Mononuclear cell (primary cell): ENCODE measurements at regions not wholly inside any gene's neighbourhood (a gene's known extent, or its start where the extent isn't known, plus 50 kb on each side); places are given as distances from the start of the nearest gene placed in this dataset.

Source experiments
- H3K27me3 ChIP-seq: 2 replicates; pipeline ENCODE4 v1.6.0; 2011; ENCODE audit warnings: low read length, control low read depth; ENCODE audit not compliant: insufficient read depth
- H3K4me1 ChIP-seq: 2 replicates; pipeline ENCODE4 v1.5.1; 2011; ENCODE audit warnings: mild to moderate bottlenecking, low read length, control low read depth; ENCODE audit not compliant: insufficient read depth
- H3K4me3 ChIP-seq: 2 replicates; pipeline ENCODE4 v1.5.1; 2011; ENCODE audit warnings: mild to moderate bottlenecking, low read length, moderate library complexity
- H3K9me3 ChIP-seq: 2 replicates; pipeline ENCODE4 v1.5.1; 2011; ENCODE audit warnings: low read depth, mild to moderate bottlenecking, control low read depth, low read length

- no peaks in the 10 kb centered on the region for H3K9me3 ChIP-seq
- H3K27me3 ChIP-seq: peaks cover 4% of the 10 kb centered on the region
- H3K4me3 ChIP-seq: no peak overlapping the region
- no peaks in the 10 kb centered on the region for H3K4me1 ChIP-seq
Observed at GRCh38 chr11:19480540-19480939, 232.1 kb upstream of the NAV2 start.

- Histone ChIP-seq H3K9me3 (no peaks in the 10 kb centered on the region), H3K27me3 (peaks cover 4% of the 10 kb centered on the region), H3K4me3 (no peak overlapping the region), H3K4me1 (no peaks in the 10 kb centered on the region)
Observed at GRCh38 chr11:19478891-19479290, 233.7 kb upstream of the NAV2 start.

- H3K27me3 ChIP-seq: peaks cover 4% of the 10 kb centered on the region
Observed at GRCh38 chr11:19474954-19475721, 234.4 kb upstream of the E2F8 start.

GRCh38 chr11:19474211-19474610, 233.5 kb upstream of the E2F8 start:
- Histone ChIP-seq H3K4me3 (no peak overlapping the region), H3K4me1 (no peaks in the 10 kb centered on the region), H3K9me3 (no peaks in the 10 kb centered on the region), H3K27me3 (peaks cover 4% of the 10 kb centered on the region)

More at GRCh38 chr11:19474954-19475721, 234.4 kb upstream of the E2F8 start:
- Histone ChIP-seq H3K4me1 (no peaks in the 10 kb centered on the region), H3K9me3 (no peaks in the 10 kb centered on the region), H3K4me3 (no peak overlapping the region)

- Histone ChIP-seq H3K9me3 (no peaks in the 10 kb centered on the region), H3K4me3 (no peak overlapping the region), H3K4me1 (no peaks in the 10 kb centered on the region), H3K27me3 (peaks cover 4% of the 10 kb centered on the region)
Observed at GRCh38 chr11:19472679-19473078, 231.9 kb upstream of the E2F8 start.

- H3K4me3 ChIP-seq: no peak overlapping the region
- H3K4me1 ChIP-seq: no peaks in the 10 kb centered on the region
- no peaks in the 10 kb centered on the region for H3K27me3 ChIP-seq
- no peaks in the 10 kb centered on the region for H3K9me3 ChIP-seq
Observed at GRCh38 chr11:19467904-19468303, 227.2 kb upstream of the E2F8 start.

GRCh38 chr11:19466314-19466713, 225.6 kb upstream of the E2F8 start:
- Histone ChIP-seq H3K9me3 (no peaks in the 10 kb centered on the region), H3K4me1 (no peaks in the 10 kb centered on the region), H3K4me3 (no peak overlapping the region), H3K27me3 (no peaks in the 10 kb centered on the region)

GRCh38 chr11:19463976-19464375, 223.2 kb upstream of the E2F8 start:
- no peaks in the 10 kb centered on the region for H3K9me3 ChIP-seq
- H3K27me3 ChIP-seq: no peaks in the 10 kb centered on the region
- H3K4me1 ChIP-seq: no peaks in the 10 kb centered on the region
- no peak overlapping the region for H3K4me3 ChIP-seq

- H3K27me3 ChIP-seq: no peaks in the 10 kb centered on the region
- H3K4me1 ChIP-seq: no peaks in the 10 kb centered on the region
- no peaks in the 10 kb centered on the region for H3K9me3 ChIP-seq
- no peak overlapping the region for H3K4me3 ChIP-seq
Observed at GRCh38 chr11:19460718-19461405, 220.1 kb upstream of the E2F8 start.

GRCh38 chr11:19459240-19459639, 218.5 kb upstream of the E2F8 start:
- Histone ChIP-seq H3K9me3 (no peaks in the 10 kb centered on the region), H3K4me1 (no peaks in the 10 kb centered on the region), H3K27me3 (no peaks in the 10 kb centered on the region), H3K4me3 (no peak overlapping the region)

- Histone ChIP-seq H3K9me3 (no peaks in the 10 kb centered on the region), H3K4me1 (no peaks in the 10 kb centered on the region), H3K4me3 (no peak overlapping the region), H3K27me3 (no peaks in the 10 kb centered on the region)
Observed at GRCh38 chr11:19458721-19459120, 218.0 kb upstream of the E2F8 start.

GRCh38 chr11:19458231-19458630, 217.5 kb upstream of the E2F8 start:
- no peaks in the 10 kb centered on the region for H3K9me3 ChIP-seq
- H3K4me3 ChIP-seq: no peak overlapping the region
- no peaks in the 10 kb centered on the region for H3K27me3 ChIP-seq
- no peaks in the 10 kb centered on the region for H3K4me1 ChIP-seq

- H3K4me3 ChIP-seq: no peak overlapping the region
- no peaks in the 10 kb centered on the region for H3K4me1 ChIP-seq
- no peaks in the 10 kb centered on the region for H3K27me3 ChIP-seq
- H3K9me3 ChIP-seq: no peaks in the 10 kb centered on the region
Observed at GRCh38 chr11:19455731-19456130, 215.0 kb upstream of the E2F8 start.

GRCh38 chr11:19453651-19454257, 213.0 kb upstream of the E2F8 start:
- no peak overlapping the region for H3K4me3 ChIP-seq
- H3K27me3 ChIP-seq: no peaks in the 10 kb centered on the region
- H3K4me1 ChIP-seq: no peaks in the 10 kb centered on the region
- H3K9me3 ChIP-seq: no peaks in the 10 kb centered on the region

GRCh38 chr11:19451609-19452008, 210.9 kb upstream of the E2F8 start:
- Histone ChIP-seq H3K4me1 (no peaks in the 10 kb centered on the region), H3K9me3 (no peaks in the 10 kb centered on the region), H3K27me3 (no peaks in the 10 kb centered on the region), H3K4me3 (no peak overlapping the region)
